NCI-H1417 (cell line): ENCODE measurements at regions not wholly inside any gene's neighbourhood (a gene's known extent, or its start where the extent isn't known, plus 50 kb on each side); places are given as distances from the start of the nearest gene placed in this dataset.
A peak's percentile ranks its signal among the peaks of the same experiment; 100 is the strongest.

Experiments used
- DNase-seq, 3 experiments: peaks; one replicate each; lab custom pipeline; 2025; lab: John Stamatoyannopoulos, UW

DNA sequence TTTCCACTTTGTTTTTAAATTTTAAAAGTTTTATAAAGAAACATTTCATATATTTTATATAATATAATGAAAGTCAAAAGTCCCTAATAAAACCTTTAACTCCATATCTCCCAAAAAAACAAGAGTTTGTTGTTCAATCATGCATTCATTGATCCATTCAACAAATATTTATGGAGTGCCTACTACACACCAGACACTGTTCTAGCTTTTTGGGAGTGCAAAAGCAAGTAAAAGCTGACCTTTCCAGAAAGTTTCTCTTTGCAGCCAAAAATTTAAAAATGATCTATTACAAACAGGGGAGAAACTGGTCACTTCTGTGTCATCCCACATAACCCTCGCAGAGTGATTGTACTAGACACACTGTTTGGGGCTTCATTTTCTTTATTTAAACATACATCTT is 740.0 kb upstream of the TBX3 start:
- DNase-seq, result no peak

DNA sequence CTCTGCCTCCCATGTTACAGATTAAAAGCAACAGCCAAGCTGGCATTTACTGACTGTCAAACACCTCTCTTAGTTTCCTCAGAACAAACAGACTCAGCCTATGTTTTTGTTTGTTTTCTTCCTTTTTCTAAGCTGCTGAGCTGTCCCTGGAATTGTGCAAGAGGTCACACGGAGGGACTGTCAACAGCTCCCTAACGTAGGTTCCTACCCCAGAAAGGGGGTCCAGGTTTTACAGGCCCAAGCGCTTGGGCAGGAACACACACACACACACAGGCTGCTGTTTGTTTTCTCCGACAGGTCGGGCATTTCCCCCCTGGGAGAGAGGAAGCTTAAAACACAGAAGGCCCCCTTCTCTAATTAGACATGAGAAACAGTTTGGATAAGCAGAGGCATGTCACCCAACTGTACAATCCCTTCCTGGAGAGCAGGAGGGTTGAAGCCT is 739.6 kb upstream of the TBX3 start:
- no peak for DNase-seq

DNA sequence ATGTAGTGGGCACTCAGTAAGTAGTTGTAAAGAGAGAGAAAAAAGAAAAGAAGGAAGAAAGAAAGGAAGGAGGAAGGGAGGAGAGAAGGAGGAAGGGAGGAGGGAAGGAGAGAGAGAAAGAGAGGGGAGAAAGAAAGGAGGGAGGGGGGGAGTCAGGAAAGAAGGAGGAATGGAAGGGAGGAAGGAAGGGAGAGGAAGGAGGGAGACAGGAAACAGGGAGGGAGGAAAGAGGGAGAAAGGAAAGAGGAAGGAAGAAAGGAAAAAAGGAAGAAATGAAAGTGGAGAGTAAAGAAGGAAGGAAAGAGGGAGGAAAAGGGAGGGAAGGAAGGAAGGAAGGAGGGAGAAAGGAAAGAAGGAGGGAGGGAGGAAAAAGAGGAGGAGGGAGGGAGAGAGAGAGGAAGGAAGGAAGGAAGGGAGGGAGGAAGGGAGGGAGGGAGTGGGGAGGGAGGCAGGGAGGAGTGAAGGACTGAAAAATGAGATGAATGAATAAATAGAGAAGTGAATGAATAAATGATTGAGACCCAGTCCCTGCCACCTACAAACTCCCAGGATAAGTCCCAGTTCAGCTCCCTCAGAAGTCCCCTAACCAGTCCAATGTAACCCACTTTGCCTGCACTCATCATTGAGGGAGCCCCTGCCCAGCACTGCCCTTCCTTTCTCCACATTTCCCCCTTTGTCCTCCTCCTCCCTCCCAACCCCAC is 739.0 kb upstream of the TBX3 start:
- no peak for DNase-seq

DNA sequence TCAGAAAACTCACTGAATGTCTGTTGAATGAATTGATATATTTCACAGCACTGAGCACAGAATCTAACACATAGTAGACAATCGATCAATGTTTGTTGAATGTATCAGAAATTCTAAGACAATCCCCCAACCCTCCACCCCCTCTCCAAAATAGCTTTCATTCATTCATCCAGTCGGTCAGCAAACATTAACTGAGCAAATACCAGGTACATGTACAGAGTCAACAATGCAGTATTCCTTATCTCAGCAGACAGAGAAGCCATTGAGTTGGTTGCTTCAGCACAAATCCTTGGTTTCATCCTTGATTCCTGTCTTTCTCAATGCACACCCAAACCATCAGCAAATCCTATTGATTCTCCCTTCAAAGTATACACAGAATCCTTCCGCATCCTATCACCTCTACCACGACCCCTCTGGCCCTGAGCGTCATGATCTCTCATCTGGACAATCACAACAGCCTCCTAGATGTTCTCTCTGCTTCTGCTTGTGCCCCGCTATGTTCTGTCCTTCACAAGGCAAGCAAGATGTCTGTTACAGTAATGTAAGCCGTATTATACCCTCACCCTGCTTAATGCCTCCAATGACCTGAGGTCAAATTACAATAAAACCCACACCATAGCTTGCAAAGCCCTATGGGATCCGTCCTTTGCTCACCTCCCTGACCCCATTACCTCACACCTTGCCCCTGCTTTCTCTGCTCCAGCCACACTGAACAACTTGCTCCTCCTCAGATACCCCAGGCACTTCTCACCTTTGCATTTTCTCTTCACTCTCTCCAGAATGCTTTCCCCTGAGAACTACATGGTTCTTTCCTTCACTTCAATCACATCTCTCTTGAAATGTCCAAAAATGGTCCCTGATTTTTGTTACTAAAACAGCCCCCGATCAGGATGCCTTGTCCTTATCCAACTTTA is 738.1 kb upstream of the TBX3 start:
- DNase-seq, result no peak

DNA sequence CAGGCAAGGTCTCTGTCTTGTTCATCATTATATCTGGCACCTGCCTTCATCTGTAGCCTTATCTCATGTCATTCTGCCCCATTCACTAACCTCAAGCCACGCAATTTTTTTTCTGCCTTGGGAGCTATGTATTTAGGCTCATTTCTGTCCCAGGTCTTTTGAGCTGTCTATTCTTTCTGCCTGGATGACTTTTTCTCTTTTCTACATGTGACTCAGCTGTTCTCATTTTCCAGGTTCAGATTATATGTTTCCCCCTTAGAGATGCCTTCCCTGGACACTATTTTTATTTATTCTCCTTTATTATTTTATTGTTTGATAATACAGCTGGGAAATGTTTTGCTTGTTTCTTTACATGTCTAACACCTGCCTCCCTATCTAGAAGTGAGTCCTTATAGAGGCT is 737.4 kb upstream of the TBX3 start:
- no peak for DNase-seq

DNA sequence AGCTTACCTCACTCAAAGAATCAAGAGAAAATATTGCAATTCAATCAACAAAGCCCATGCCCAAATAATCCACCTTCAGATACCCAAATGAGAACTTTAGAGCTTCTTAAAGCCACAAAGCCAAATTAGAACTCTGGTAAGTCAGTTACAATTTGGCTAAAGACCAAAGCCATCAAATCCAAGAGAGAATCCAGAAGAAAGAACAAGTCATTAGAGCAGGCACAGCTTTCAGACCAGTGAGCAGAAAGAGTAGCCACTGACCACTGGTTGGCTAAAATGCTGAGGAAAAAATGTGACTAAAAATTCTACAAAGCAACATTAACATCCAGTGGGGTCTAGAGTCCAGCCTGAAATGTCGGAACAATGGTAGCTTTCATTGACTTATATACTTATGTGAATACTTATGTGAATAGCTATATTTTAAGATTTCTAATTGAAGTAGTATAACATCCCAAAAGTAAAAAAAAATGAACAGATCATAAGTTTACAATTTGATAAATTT is 735.2 kb upstream of the TBX3 start:
- DNase-seq, result no peak

DNA sequence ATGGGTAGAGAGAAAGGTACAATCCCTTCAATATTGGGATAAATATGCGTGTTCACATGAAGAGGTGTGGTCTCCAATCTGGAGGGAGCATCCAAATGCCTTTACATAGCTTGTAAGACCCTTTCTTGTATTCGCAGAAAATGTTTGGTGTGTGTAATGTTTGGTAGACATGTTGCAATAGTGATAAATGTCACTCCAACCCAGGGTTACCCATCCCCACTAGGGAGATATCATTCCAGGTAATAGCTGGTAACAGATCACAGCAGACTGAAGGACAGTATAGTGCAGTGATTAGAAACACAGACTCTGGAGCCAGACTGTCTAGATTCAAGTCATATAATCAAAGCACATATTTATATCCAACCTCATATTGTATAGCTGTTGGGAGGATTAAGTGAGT is 733.6 kb upstream of the TBX3 start:
- DNase-seq, result no peak

DNA sequence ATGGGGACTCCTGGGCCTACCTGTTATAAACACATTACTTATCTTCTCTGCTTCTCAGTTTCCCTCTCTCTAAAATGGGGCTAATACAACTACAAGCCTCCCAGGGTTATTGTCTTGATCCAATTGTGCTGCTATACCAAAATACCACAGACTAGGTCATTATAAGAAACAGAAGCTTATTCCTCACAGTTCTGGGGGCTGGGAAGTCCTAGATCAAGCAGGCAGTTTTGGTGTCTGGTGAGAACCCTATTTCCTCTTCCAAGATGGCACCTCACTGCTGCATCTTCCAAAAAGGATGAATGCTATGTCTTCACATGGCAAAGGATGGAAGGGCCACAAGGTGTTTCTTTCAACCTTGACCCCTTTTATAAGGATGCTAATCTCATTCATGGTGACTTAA is 732.9 kb upstream of the TBX3 start:
- DNase-seq, result no peak

DNA sequence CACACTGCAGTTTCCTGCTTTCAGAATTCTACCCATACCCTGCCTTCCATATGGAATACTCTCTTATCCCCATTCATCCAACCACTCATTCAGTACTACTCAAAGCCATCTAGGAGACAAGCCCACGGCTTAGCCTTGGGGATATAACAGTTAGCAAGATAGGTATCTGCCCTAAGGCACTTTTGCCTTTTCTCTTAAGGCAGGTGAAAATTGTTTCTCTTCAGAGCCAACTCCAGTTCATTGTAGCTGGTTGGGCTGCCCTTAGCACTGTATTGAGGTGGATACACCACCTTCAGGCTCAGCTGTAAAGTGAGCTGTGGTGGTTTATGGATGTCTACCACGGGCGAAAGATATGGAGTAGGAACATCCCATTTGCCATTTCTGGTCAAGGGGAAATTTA is 729.7 kb upstream of the TBX3 start:
- DNase-seq, result no peak

DNA sequence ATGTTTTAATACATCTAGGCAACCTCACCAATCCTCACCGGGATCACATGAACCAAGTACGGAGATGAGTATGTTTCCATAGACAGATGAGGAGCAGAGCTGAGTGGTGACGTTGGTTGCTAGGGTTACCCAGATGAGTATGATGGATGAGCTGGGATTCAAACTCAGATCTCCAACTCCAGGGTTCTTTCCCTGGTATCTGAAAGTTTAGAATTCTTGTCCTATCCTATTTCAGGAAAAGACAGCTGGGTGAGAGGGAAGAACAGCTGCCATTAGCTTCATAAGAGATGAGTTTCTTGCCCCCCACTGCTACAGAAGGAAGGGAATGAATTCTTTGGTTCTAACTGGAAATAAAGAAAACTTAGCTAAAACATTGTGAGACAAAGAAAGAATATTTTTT is 728.9 kb upstream of the TBX3 start:
- DNase-seq, result no peak

DNA sequence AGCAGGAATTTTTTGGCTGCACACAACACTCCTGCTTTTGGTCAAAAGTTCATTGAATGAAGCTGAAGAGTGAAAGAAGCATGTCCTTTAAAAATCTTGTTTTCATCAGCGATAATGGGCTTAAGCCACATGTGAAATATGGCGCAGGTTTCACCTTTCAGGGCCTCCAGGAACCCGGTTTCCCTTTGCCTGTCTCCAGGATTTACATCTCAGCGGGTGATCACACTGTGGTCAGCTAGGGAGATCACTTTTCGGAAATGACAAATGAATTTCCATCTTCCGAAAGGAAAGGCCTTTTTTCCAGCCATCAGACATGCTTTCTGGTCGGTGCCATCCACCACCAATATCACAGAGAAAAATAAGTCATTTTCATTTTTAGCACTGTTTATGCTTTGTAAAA is 727.1 kb upstream of the TBX3 start:
- peak in 1 of 3 experiments; percentile 60 for DNase-seq

DNA sequence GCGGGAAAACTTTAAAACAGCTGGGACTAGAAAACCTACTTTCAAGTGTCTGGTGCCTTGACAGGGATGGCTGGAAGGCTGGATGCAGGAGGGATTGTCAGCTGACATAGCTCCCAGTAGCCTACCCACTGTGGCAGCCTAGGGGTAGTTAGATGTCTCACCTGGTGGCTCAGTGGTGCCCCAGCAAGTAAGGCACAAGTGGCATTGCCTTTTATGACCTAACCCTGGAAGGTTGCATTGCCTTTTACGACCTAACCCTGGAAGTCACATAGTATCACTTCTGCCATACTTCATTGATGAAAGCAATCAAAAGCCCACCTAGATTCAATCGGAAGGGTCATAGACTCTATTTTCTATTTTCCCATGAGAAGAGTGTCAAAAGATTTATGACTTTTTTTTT is 724.7 kb upstream of the TBX3 start:
- DNase-seq, result no peak

DNA sequence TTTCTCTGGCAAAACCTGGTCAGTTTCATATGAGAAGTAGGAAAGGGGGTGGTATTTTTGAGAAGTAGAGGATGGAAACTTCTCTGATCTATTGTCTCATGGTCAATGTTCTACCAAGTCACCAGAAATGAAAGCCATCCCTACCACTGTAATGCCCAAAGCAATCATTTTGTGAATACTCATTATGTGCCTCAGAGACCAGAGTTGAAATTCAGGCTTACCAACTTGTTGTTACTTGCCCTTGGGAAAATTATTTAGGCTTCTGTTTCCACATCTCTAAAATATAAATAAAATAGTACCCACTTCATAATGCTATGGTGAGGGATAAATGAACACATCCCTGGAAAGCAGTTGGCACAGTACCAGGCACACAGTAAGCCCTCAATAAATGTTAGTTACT is 723.7 kb upstream of the TBX3 start:
- DNase-seq, result no peak

DNA sequence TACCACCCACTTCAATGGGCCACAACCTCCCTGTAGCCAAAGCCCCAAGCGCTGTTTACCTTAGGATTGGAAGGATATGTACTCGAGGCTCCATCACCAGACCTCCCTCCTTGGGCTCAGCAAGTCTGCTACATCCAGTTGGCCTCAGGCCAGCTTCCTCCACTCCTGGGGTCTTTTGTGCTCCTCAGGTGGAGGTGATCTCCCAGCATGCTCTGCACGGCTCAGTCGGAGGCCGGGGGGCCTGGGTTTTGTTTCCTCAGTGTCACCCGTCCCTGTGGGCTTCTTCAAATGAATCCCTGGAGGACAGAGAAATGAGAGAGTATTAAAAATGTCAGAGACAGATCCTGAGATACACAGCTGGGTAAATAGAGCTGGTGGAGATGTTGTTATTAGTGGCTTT is 723.1 kb upstream of the TBX3 start:
- DNase-seq, result peak; percentile 7 to 80 (median 27)

DNA sequence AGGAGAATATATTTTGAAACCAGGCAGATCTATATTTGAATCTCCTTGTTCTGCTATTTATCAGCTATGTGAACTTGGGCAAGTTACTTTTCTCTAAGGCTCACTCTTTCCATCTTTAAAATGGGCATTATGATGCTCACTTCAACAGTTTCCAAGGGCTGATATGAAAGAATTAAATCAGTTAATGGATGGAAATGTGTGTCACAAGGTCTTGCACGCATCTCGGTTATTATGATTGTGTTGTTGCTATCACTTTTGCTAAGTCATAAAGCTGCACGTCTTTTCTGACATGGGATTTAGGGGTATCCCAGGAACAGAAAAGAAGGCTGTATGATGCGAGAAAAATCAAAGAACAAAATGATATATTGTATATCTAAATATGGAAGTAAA is 721.5 kb upstream of the TBX3 start:
- no peak for DNase-seq

DNA sequence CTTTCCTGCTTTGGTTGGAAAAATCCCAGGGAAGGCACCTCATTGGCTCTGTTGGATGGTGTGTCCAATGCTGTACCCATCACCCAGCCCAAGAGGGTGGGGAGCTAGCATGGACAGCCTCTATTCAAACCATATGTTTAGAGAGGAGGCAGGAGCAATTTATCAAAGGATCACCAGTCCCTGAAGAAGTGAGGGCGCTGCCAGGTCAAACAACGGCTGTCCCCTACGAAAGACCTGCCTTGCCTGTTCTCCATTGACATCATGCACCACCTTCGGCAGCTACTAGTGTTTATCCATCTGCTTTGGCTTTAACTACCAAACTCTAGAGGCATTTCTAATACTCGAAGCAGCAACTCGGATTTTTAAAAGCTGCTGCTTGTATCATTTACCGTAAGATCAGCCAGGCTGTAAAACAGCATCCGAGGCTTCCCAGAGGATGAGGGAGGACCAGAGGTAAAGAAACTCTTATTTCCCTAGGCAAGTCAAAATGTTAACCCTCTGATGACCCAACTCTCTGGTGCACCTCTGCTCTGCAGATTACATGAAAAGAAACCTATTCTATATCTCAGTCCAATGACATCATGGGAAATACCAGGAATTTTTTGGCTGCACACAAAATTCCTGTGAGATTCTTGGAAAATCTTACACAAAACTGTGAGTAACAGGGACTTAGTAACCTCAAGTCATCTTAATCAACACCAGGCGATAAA is 720.9 kb upstream of the TBX3 start:
- DNase-seq, result no peak

DNA sequence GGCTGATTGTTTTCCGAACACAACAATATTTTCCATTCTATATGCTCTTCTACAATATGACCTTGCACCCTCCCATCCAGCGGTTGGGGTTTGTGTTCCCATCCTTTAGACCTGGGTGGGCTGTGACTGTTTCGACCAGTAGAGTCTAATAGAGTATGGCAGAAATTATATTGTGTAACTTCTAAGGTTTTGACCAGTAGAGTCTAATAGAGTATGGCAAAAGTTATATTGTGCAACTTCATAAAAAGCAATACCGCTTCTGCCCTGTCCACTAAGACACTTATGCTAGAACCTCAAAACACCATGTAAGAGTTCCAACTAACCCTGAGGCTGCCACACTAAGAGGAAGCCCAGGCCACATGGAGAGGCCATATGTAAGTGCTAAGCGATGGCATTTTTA is 719.7 kb upstream of the TBX3 start:
- no peak for DNase-seq

DNA sequence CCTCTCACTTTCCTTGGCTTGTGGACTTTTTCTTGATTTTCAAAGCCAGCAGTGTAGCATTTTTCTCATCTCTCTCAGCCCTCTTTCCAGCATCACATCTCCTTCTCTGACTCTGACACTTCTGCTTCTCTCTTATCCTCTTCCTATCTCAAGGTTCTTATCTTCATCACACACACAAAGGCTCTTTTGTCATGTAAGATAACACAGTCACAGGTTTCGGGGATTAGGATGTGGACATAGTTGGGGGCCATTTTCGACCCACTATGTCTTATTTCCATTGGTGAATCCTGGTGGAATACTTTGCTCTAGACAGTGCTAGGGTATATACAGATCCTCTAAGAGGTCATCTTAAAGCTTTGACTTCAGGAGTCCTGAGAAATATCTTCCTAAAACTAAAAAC is 719.3 kb upstream of the TBX3 start:
- DNase-seq, result no peak

DNA sequence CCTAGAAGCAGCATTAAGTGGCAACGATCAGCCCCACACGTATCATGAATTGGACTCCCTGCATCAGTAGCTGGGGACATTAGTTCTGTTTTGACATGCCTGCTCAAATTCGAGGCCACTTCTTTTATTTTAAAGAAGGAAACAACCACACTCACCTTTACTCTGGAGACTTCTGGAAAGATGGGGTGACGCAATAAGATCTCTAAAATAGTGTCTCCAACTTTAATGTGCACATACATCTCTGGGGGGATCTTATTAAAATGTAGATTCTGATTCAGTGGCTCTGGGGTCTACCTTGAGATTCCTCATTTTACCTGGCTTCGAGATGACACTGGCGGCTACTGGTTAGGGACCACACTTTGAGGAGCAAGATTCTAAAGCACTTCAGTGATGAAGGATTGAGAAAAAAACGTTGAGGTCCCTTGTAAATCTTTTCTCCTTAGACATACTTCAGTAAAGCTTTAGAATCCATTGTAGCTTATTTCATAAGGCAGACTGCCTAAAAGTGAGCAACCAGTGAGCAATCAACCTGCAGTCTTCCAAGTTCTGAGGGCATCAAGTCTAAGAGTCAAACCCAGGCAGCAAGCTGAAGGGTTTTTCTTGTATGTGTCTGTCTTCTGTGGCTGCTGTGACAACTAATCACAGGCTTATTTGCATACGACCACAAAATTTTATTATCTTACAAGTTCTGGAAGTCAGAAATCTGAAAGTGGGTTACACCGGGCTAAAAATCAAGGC is 718.6 kb upstream of the TBX3 start:
- no peak for DNase-seq

DNA sequence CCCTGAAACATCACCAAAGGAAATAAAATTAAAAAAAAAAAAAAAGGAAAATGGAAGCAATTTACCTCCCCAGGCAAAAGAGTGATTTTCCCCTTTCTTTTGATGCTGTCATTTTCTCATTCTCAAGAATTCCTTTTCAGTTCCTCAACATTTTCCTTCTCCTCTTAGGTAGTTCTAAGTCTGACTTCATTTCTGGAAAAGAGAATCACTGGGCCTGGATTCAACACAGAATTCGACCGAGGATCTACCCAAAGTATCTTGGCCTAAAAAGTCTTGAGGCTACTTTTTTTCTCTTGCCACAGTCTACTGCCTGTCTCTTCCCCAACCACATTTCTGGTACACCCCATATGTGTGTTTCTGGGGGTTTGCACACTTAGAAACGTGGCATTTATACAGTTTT is 717.8 kb upstream of the TBX3 start:
- DNase-seq, result no peak

DNA sequence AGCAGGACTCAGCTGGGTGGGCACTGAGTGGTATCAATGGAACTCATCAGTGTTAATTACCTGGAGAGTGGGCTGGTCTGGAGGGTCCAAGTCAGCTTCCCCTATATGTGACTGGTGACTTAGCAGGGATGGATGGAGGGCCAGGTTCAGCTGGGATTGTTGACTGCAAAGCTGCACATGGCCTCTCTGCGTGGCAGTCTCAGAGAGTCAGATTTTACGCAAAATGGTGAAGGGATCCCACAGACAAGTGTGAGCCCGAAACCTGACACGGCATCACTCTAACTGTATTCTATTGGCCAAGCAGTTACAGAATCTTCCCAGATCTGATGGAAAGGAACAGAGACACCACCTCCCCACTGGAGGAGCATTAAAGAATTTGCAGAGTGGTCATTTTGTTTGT is 716.0 kb upstream of the TBX3 start:
- DNase-seq, result no peak

DNA sequence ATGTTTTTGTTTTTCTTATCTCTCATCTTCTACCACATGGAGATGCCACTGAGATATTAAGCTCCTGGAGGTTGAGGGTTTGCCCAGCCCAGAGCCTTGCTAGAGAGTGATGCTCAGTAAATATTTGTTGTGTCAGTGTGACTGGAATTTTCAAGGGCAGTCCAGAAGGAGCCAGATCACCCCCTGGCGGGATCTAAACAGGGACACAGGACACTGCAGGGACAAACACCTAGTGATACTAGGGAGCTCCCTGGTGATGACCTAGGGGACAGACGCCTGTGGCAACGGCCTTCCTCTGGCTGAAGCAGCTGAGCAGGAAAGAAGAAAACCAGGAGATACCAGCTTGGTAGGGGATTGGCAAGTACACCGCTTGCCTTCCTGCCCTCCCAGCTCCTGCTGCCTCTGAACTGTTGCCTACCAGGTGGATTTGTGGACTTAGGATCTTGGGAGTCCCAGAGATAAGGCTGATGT is 714.4 kb upstream of the TBX3 start:
- DNase-seq, result peak in 1 of 3 experiments; percentile 14
